T-cell (primary cell): ENCODE measurements at regions not wholly inside any gene's neighbourhood (a gene's known extent, or its start where the extent isn't known, plus 50 kb on each side); places are given as distances from the start of the nearest gene placed in this dataset.

Experiments
- ATAC-seq, 4 experiments: fragments of 200-7000 bp in 3 of 4; fragments of 150-1000 bp in 1 of 4; cut with Tn5 transposase; replicated peaks in 1 of 4; 1 replicate in 3 of 4; 2 replicates in 1 of 4; pipeline ENCODE4 v1.10.0; 2021; ENCODE audit warnings: moderate library complexity in 3 of 4, mild to moderate bottlenecking in 2 of 4, moderate number of reproducible peaks in 1 of 4
- CTCF ChIA-PET, 2 donors: fragments of 300-600 bp; sonication (Branson Sonifier 250); formaldehyde crosslinking; loops; one replicate each; lab custom pipeline; 2022; ENCODE audit warnings: antibody characterized with exemption in 2 of 2; lab: Charles Lee
- POLR2A ChIA-PET, 2 donors: fragments of 300-600 bp; sonication (Branson Sonifier 250); formaldehyde crosslinking; loops; one replicate each; lab custom pipeline; 2022; ENCODE audit warnings: antibody characterized with exemption in 2 of 2; lab: Charles Lee
- DNase-seq, 35 experiments: peaks; one replicate each; pipeline versions ENCODE4 v3.0.0 to v3.0.0-alpha.2; 2013 to 2023
- H3K27ac ChIP-seq: one replicate; pipeline ENCODE4 v1.5.1; 2013; ENCODE audit warnings: low read length
- H3K27me3 ChIP-seq, 2 experiments: replicated peaks in 1 of 2; 1 replicate in 1 of 2; 2 replicates in 1 of 2; pipeline versions ENCODE4 v1.6.1 to v1.7.0; 2013; ENCODE audit warnings: low read length in 1 of 2, mixed read lengths in 1 of 2; ENCODE audit not compliant: control insufficient read depth in 2 of 2, insufficient read depth in 2 of 2; ENCODE audit errors: extremely low read depth in 1 of 2
- H3K36me3 ChIP-seq, 2 donors: 1 replicate in 1 of 2; 2 replicates in 1 of 2; pipeline versions ENCODE4 v1.6.1 to v1.7.0; 2013; ENCODE audit warnings: low read length in 1 of 2; ENCODE audit not compliant: control insufficient read depth in 2 of 2, insufficient read depth in 1 of 2; ENCODE audit errors: extremely low read depth in 1 of 2
- H3K4me1 ChIP-seq, 2 experiments: 1 replicate in 1 of 2; 2 replicates in 1 of 2; pipeline versions ENCODE4 v1.6.1 to v1.7.0; 2013; ENCODE audit warnings: low read length in 2 of 2, mixed read lengths in 1 of 2; ENCODE audit not compliant: insufficient read depth in 2 of 2, control insufficient read depth in 1 of 2; ENCODE audit errors: extremely low read depth in 1 of 2
- H3K4me3 ChIP-seq, 2 donors: 1 replicate in 1 of 2; 2 replicates in 1 of 2; pipeline versions ENCODE4 v1.5.1 to v1.7.0; 2013; ENCODE audit warnings: mild to moderate bottlenecking in 2 of 2, low read length in 1 of 2, moderate library complexity in 1 of 2; ENCODE audit not compliant: control insufficient read depth in 1 of 2; ENCODE audit errors: extremely low read depth in 1 of 2
- H3K9me3 ChIP-seq: 2 replicates; pipeline ENCODE4 v1.7.0; 2013
- H3K27ac Mint-ChIP-seq, 2 donors: one replicate each; pipeline ENCODE4 v1.8.0; 2020 to 2021; ENCODE audit warnings: mild to moderate bottlenecking in 2 of 2, mixed read lengths in 2 of 2
- H3K27me3 Mint-ChIP-seq, 2 donors: one replicate each; pipeline ENCODE4 v1.8.0; 2021 to 2022; ENCODE audit warnings: mixed read lengths in 2 of 2
- H3K36me3 Mint-ChIP-seq: one replicate; pipeline ENCODE4 v1.8.0; 2021; ENCODE audit warnings: mixed read lengths
- H3K4me1 Mint-ChIP-seq, 3 donors: one replicate each; pipeline ENCODE4 v1.8.0; 2020 to 2022; ENCODE audit warnings: mixed read lengths in 3 of 3, mild to moderate bottlenecking in 1 of 3
- H3K4me3 Mint-ChIP-seq, 3 donors: one replicate each; pipeline ENCODE4 v1.8.0; 2020 to 2022; ENCODE audit warnings: mild to moderate bottlenecking in 3 of 3, mixed read lengths in 3 of 3, moderate library complexity in 3 of 3
- H3K9me3 Mint-ChIP-seq, 3 donors: one replicate each; pipeline ENCODE4 v1.8.0; 2020 to 2022; ENCODE audit warnings: mixed read lengths in 3 of 3
- WGBS: methylation state at CpG from one replicate; pipeline ENCODE4 v1.1.5; 2013; ENCODE audit warnings: missing lambda C conversion rate; ENCODE audit not compliant: insufficient coverage; 5-methylcytosine and 5-hydroxymethylcytosine counted together

GRCh38 chr6:125534430-125535263 lies 214.8 kb upstream of the HEY2 start:
- CTCF ChIA-PET: no interaction called here
- DNase-seq: no peak
- ATAC-seq: no peak
- H3K4me1 Mint-ChIP-seq: peaks cover 0 to 4% (median 0%) of the 10 kb centered on the region in 3 donors
- Histone ChIP-seq H3K9me3 (no peaks in the 10 kb centered on the region), H3K4me3 (peak overlapping the region in 1 of 2 donors; percentile 54), H3K27ac (no peak overlapping the region), H3K27me3 (peaks cover 0 to 12% of the 10 kb centered on the region in 2 experiments), H3K4me1 (peaks cover 6 to 20% of the 10 kb centered on the region in 2 experiments), H3K36me3 (no peaks in the 10 kb centered on the region)
- 40% methylated on average over 6 of the region's 17 CpGs for WGBS
- no peaks in the 10 kb centered on the region for H3K9me3 Mint-ChIP-seq
- H3K27me3 Mint-ChIP-seq: peaks cover 46 to 53% of the 10 kb centered on the region in 2 donors
- POLR2A ChIA-PET: interaction anchor here in 1 of 2 donors (0.6 kb wide), 2 partner anchors 9 to 286 kb away, joined by 3 read pairs; no protein-coding TSS in a partner anchor
- H3K36me3 Mint-ChIP-seq: no peaks in the 10 kb centered on the region
- H3K4me3 Mint-ChIP-seq: no peak overlapping the region
- H3K27ac Mint-ChIP-seq: no peak overlapping the region

GRCh38 chr6:125537090-125537489 lies 212.3 kb upstream of the HEY2 start:
- ChIA-PET POLR2A (no interaction called here), CTCF (no interaction called here)
- H3K9me3 ChIP-seq: no peaks in the 10 kb centered on the region
- no peak overlapping the region for H3K4me3 Mint-ChIP-seq
- H3K27ac Mint-ChIP-seq: no peak overlapping the region
- H3K4me1 Mint-ChIP-seq: peaks cover 0 to 4% (median 0%) of the 10 kb centered on the region in 3 donors
- no peak overlapping the region for H3K27ac ChIP-seq
- H3K4me1 ChIP-seq: peaks cover 6 to 20% of the 10 kb centered on the region in 2 experiments
- no peaks in the 10 kb centered on the region for H3K36me3 ChIP-seq
- peaks cover 40 to 44% of the 10 kb centered on the region in 2 donors for H3K27me3 Mint-ChIP-seq
- ATAC-seq (no peak), DNase-seq (no peak)
- no peaks in the 10 kb centered on the region for H3K36me3 Mint-ChIP-seq
- no peaks in the 10 kb centered on the region for H3K9me3 Mint-ChIP-seq
- peaks cover 0 to 12% of the 10 kb centered on the region in 2 experiments for H3K27me3 ChIP-seq
- no CpG with 5 or more reads among the region's 2 CpGs for WGBS
- no peak overlapping the region for H3K4me3 ChIP-seq

- Histone ChIP-seq H3K27me3 (peaks cover 0 to 3% of the 10 kb centered on the region in 2 experiments), H3K27ac (no peak overlapping the region), H3K9me3 (no peaks in the 10 kb centered on the region), H3K36me3 (no peaks in the 10 kb centered on the region), H3K4me3 (no peak overlapping the region), H3K4me1 (no peaks in the 10 kb centered on the region)
- DNase-seq: no peak
- POLR2A ChIA-PET: no interaction called here
- Mint-ChIP-seq H3K36me3 (no peaks in the 10 kb centered on the region), H3K4me3 (no peak overlapping the region), H3K27me3 (peaks cover 22 to 31% of the 10 kb centered on the region in 2 donors), H3K27ac (no peak overlapping the region), H3K9me3 (no peaks in the 10 kb centered on the region), H3K4me1 (no peaks in the 10 kb centered on the region)
- WGBS: 100% methylated on average over 2 of the region's 3 CpGs
- CTCF ChIA-PET: no interaction called here
- no peak for ATAC-seq
Observed at GRCh38 chr6:125539892-125540291, 209.5 kb upstream of the HEY2 start.

- no peak overlapping the region for H3K4me3 Mint-ChIP-seq
- H3K27me3 ChIP-seq: no peaks in the 10 kb centered on the region
- H3K4me1 ChIP-seq: no peaks in the 10 kb centered on the region
- POLR2A ChIA-PET: no interaction called here
- no peaks in the 10 kb centered on the region for H3K9me3 Mint-ChIP-seq
- peaks cover 2 to 16% of the 10 kb centered on the region in 2 donors for H3K27me3 Mint-ChIP-seq
- no peaks in the 10 kb centered on the region for H3K4me1 Mint-ChIP-seq
- no CpG with 5 or more reads among the region's 1 CpG for WGBS
- DNase-seq (no peak), ATAC-seq (no peak)
- CTCF ChIA-PET: no interaction called here
- no peaks in the 10 kb centered on the region for H3K9me3 ChIP-seq
- H3K4me3 ChIP-seq: no peak overlapping the region
- no peaks in the 10 kb centered on the region for H3K36me3 ChIP-seq
- no peaks in the 10 kb centered on the region for H3K36me3 Mint-ChIP-seq
- H3K27ac Mint-ChIP-seq: no peak overlapping the region
- H3K27ac ChIP-seq: no peak overlapping the region
Observed at GRCh38 chr6:125544819-125545218, 204.6 kb upstream of the HEY2 start.

- WGBS: 41% methylated on average over 2 of the region's 5 CpGs
- H3K36me3 Mint-ChIP-seq: no peaks in the 10 kb centered on the region
- no peaks in the 10 kb centered on the region for H3K27me3 ChIP-seq
- H3K9me3 Mint-ChIP-seq: no peaks in the 10 kb centered on the region
- no peaks in the 10 kb centered on the region for H3K4me1 ChIP-seq
- H3K4me3 ChIP-seq: no peak overlapping the region
- no peak overlapping the region for H3K27ac Mint-ChIP-seq
- H3K27me3 Mint-ChIP-seq: peaks cover 6 to 15% of the 10 kb centered on the region in 2 donors
- H3K27ac ChIP-seq: no peak overlapping the region
- no peaks in the 10 kb centered on the region for H3K4me1 Mint-ChIP-seq
- H3K9me3 ChIP-seq: no peaks in the 10 kb centered on the region
- ATAC-seq (no peak), DNase-seq (no peak)
- no peak overlapping the region for H3K4me3 Mint-ChIP-seq
- H3K36me3 ChIP-seq: no peaks in the 10 kb centered on the region
- ChIA-PET CTCF (no interaction called here), POLR2A (no interaction called here)
Observed at GRCh38 chr6:125546841-125547251, 202.6 kb upstream of the HEY2 start.

GRCh38 chr6:125547381-125547780 lies 202.1 kb upstream of the HEY2 start:
- CTCF ChIA-PET: no interaction called here
- ATAC-seq: no peak
- Mint-ChIP-seq H3K9me3 (no peaks in the 10 kb centered on the region), H3K4me3 (no peak overlapping the region), H3K4me1 (no peaks in the 10 kb centered on the region), H3K36me3 (no peaks in the 10 kb centered on the region), H3K27ac (no peak overlapping the region), H3K27me3 (peaks cover 8 to 17% of the 10 kb centered on the region in 2 donors)
- WGBS: 57% methylated on average over 1 of the region's 1 CpG
- Histone ChIP-seq H3K27ac (no peak overlapping the region), H3K9me3 (no peaks in the 10 kb centered on the region), H3K4me1 (no peaks in the 10 kb centered on the region), H3K36me3 (no peaks in the 10 kb centered on the region), H3K27me3 (no peaks in the 10 kb centered on the region), H3K4me3 (no peak overlapping the region)
- POLR2A ChIA-PET: no interaction called here
- no peak for DNase-seq
